ENCODE measurements at regions not wholly inside any gene's neighbourhood (a gene's known extent, or its start where the extent isn't known, plus 50 kb on each side); places are given as distances from the start of the nearest gene placed in this dataset.

DNA sequence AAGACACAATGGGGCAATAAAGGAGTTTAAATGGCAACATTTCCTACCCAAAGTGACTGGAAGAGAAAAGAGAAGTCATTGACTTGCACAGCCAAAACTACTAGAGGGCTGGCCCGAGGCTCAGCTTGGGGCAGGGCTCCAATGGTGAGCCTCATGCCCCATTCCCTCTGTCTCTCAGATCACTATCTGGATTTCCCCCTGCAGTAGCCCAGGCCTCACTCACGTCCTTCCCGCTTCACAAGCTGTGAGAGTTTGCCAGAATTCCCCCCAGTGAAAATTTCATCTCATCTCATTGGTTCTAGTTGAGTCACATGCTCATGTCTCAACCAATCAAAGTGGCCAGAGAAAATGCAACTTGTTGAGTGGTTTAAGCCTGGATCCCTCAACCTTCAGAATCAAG, 181.3 kb downstream of the WDR11 start:
- DNase-seq (ENCODE audit: low read depth), result no peak
- H3K4me3 ChIP-seq (ENCODE audit: low read length), result no peak overlapping the region
- TF ChIP-seq, protein P1, sequence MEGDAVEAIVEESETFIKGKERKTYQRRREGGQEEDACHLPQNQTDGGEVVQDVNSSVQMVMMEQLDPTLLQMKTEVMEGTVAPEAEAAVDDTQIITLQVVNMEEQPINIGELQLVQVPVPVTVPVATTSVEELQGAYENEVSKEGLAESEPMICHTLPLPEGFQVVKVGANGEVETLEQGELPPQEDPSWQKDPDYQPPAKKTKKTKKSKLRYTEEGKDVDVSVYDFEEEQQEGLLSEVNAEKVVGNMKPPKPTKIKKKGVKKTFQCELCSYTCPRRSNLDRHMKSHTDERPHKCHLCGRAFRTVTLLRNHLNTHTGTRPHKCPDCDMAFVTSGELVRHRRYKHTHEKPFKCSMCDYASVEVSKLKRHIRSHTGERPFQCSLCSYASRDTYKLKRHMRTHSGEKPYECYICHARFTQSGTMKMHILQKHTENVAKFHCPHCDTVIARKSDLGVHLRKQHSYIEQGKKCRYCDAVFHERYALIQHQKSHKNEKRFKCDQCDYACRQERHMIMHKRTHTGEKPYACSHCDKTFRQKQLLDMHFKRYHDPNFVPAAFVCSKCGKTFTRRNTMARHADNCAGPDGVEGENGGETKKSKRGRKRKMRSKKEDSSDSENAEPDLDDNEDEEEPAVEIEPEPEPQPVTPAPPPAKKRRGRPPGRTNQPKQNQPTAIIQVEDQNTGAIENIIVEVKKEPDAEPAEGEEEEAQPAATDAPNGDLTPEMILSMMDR (conservative IDR thresholded peaks at IDR 0.05; ENCODE audit: low read length), result no peak

DNA sequence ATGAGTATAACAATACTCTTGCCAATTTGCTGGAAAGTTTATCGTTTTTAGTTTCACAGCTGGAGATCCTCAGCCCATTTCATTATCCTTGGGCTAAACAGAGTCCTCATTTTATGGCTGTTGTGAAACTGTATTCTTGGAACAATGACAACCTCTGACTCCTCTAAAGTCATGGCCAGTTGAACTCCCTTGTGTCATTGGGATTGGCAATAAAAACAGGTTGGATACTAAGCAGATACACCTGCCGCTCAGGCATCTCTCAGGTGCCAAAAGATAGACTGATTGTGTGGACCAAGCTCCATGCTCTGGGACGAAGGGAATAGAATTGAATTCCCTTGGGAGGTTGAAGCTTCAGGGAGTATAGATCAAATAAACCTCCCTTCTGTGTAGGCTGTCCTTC, 182.2 kb downstream of the WDR11 start:
- TF ChIP-seq, protein P1 (conservative IDR thresholded peaks at IDR 0.05; ENCODE audit: low read length), result no peak
- no peak overlapping the region for H3K4me3 ChIP-seq (ENCODE audit: low read length)
- DNase-seq (ENCODE audit: low read depth), result no peak

DNA sequence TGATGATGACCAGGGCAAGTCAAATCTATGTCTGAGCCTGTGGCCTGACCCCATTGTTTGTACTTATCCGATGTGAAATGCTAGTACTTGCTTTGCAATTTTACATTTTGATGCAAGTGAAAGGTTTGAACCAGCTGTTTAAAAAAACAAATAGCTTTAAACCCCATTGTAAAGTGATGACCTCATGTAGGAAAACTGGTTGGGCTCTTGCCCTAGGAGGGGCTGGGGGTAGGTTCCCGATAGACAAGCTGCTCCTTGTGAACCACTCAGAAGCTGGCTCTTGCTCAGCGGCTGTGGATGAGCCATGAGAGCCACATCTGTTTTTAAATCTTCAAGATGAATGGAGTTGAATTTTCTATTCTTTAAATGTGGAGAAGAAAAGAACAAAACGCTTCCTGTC, 185.3 kb downstream of the WDR11 start:
- TF ChIP-seq, protein P1 (conservative IDR thresholded peaks at IDR 0.05; ENCODE audit: low read length), result no peak
- no peak overlapping the region for H3K4me3 ChIP-seq (ENCODE audit: low read length)
- no peak for DNase-seq (ENCODE audit: low read depth)

DNA sequence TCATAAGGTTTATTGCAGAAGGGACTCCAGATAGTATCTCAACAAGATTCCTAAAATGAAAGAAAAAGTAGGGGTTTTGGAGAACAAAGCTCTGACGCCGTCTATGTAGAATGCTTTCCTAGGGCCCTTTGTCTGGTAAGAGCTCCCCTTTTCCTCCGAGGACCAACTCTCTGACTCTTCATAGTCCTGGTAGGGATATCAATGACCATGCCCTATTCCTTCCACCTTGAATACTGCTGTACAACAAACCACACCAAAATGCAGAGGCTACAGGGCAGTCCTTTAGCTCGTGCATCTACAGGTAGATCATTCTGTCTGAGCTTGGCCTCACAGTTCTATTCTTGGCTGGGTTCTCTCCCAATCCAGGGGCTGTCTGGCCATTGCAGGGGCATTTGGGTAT, 190.3 kb downstream of the WDR11 start:
- H3K4me3 ChIP-seq (ENCODE audit: low read length), result no peak overlapping the region
- TF ChIP-seq, protein P1 (conservative IDR thresholded peaks at IDR 0.05; ENCODE audit: low read length), result no peak

DNA sequence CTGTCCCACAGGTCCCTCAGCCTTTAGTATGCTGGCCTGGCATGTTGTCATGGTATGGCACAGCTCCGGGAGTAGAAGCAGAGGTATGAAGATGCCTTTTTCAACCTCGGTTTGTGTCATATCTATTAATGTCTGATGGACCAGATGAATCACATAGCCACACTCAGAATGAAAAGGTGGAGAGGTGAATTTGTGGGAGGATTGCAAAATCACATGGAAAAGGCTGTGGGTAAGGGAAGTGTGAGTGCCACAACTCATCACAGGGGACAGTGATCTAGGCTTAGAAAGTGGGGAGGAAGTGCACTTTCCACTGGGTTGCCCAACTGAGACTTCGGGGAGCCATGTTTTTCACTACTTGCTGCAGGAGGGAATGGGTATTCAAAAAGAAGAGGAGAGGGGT, 190.7 kb downstream of the WDR11 start:
- TF ChIP-seq, protein P1 (conservative IDR thresholded peaks at IDR 0.05; ENCODE audit: low read length), result no peak
- no peak for DNase-seq (ENCODE audit: low read depth)

More for the DNA sequence above, 190.3 kb downstream of the WDR11 start:
- no peak for DNase-seq (ENCODE audit: low read depth)

DNA sequence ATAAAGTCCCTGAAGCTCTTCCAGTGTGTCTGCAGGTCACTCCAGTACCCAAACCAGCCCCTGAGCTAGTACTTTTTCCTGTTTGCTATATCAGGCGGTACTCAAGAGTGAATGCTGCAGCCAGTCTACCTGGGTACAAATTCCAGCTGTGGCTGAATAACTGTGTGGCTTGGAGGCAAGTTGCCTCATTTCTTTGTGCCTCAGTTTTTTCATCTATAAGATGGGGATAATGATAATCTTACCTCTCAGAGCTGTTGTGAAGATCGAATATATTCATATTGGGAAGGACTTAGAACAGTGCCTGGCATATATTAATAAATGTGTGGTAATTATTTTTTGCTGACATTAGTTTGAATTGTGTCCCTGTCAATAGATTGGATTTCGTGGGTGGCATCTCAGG, 191.2 kb downstream of the WDR11 start:
- TF ChIP-seq, protein P1 (conservative IDR thresholded peaks at IDR 0.05; ENCODE audit: low read length), result no peak
- DNase-seq (ENCODE audit: low read depth), result no peak
- H3K4me3 ChIP-seq (ENCODE audit: low read length), result no peak overlapping the region

More for the DNA sequence above, 190.7 kb downstream of the WDR11 start:
- H3K4me3 ChIP-seq (ENCODE audit: low read length), result no peak overlapping the region

DNA sequence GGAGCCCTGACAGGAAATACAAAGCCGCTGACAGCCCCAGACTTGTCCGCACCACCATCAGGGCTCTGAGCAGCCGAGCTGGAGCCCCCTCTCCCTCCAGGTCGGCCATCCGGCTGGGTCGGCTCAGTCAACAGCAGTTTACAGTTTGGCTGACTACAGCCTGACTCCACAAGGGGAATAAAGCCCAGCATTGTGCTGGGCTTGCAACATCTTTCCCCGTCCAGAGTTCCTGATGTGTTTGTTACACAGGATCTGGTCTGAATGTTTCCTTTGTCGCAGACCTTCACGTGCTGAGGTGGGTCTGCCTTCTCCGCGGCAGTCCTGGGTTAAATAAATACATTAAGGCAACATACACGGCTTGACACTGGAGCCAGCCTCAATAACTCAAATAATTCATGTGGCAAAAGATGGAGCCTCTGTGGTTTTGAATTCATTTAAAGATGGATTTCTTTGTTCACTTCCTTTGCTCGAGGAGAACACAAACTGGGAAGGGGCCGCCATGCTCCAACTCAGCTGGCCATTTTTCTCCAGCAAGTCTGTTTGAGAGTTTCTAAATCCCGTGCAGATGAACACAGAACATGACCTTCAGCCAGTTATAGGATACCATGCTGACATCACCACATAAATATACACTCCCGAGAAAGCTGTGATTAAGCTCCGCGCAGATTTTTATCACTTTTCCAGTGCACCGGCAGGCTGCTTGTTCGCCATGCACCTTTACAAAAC, 192.1 kb downstream of the WDR11 start:
- no peak overlapping the region for H3K4me3 ChIP-seq (ENCODE audit: low read length)
- DNase-seq (ENCODE audit: low read depth), result no peak
- TF ChIP-seq, protein P1 (conservative IDR thresholded peaks at IDR 0.05; ENCODE audit: low read length), result no peak

Measured in AG10803 (cell line).